PC-9 (cell line): ENCODE measurements at regions not wholly inside any gene's neighbourhood (a gene's known extent, or its start where the extent isn't known, plus 50 kb on each side); places are given as distances from the start of the nearest gene placed in this dataset.

Source experiments
- CTCF ChIP-seq: fragments of 200-600 bp; sonication (generic); conservative IDR thresholded peaks from 2 replicates; pipeline ENCODE4 v1.6.1; 2017; ENCODE audit warnings: mixed run types, antibody characterized with exemption, mild to moderate bottlenecking, moderate library complexity
- EZH2 ChIP-seq: fragments of 200-600 bp; sonication (generic); IDR thresholded peaks from 2 replicates; pipeline ENCODE4 v1.8.0; 2017; ENCODE audit warnings: antibody characterized with exemption, low read depth

GRCh38 chr5:8355981-8356380 is 487.0 kb downstream of the MTRR start:
- TF ChIP-seq EZH2 = no peak
- TF ChIP-seq CTCF = no peak
